ENCODE measurements at regions not wholly inside any gene's neighbourhood (a gene's known extent, or its start where the extent isn't known, plus 50 kb on each side); places are given as distances from the start of the nearest gene placed in this dataset. TPM values are rescaled to one million over a fixed set of nuclear protein-coding genes. Genes with fewer than 3 reads are reported as not detected.

DNA sequence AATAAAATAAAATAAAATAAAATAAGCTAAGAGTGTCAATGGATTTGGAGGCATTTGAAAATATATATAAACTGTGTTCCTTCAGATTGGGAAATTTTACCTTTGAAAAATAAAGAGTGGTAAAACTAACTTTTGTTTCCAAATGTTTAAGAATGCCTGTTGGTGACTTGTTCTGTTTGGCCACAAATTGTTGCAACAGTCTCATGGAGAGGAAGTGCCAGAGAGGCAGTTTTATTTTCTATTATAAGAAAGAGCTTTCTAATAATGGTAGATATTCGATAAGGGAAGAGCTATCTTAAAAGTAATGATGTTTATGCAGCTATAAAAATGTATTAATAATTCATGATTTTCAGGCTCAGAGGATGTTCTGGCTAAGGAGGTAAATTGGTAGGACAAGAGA lies 68.8 kb upstream of the MDGA2 start:
- no peaks in the 10 kb centered on the region for H3K36me3 Mint-ChIP-seq (ENCODE audit: low read depth, unreplicated experiment)
- H3K4me3 Mint-ChIP-seq (ENCODE audit: unreplicated experiment) = no peak overlapping the region
- H3K27ac Mint-ChIP-seq (ENCODE audit: unreplicated experiment) = no peak overlapping the region
- no peaks in the 10 kb centered on the region for H3K4me1 Mint-ChIP-seq (ENCODE audit: unreplicated experiment)
- no peaks in the 10 kb centered on the region for H3K9me3 Mint-ChIP-seq (ENCODE audit: unreplicated experiment)
- DNase-seq (ENCODE audit: low spot score) = no peak
- H3K27me3 Mint-ChIP-seq (ENCODE audit: unreplicated experiment) = no peaks in the 10 kb centered on the region
- no peak for TF ChIP-seq CTCF (IDR thresholded peaks at IDR 0.05; ENCODE audit: unreplicated experiment)

GRCh38 chr14:47739541-47739940 lies 64.1 kb upstream of the MDGA2 start:
- Mint-ChIP-seq H3K4me3 (ENCODE audit: unreplicated experiment) (no peak overlapping the region), H3K4me1 (ENCODE audit: unreplicated experiment) (no peaks in the 10 kb centered on the region), H3K27me3 (ENCODE audit: unreplicated experiment) (no peaks in the 10 kb centered on the region), H3K9me3 (ENCODE audit: unreplicated experiment) (no peaks in the 10 kb centered on the region), H3K36me3 (ENCODE audit: low read depth, unreplicated experiment) (no peaks in the 10 kb centered on the region), H3K27ac (ENCODE audit: unreplicated experiment) (no peak overlapping the region)
- TF ChIP-seq CTCF (IDR thresholded peaks at IDR 0.05; ENCODE audit: unreplicated experiment) = no peak
- DNase-seq (ENCODE audit: low spot score) = no peak

DNA sequence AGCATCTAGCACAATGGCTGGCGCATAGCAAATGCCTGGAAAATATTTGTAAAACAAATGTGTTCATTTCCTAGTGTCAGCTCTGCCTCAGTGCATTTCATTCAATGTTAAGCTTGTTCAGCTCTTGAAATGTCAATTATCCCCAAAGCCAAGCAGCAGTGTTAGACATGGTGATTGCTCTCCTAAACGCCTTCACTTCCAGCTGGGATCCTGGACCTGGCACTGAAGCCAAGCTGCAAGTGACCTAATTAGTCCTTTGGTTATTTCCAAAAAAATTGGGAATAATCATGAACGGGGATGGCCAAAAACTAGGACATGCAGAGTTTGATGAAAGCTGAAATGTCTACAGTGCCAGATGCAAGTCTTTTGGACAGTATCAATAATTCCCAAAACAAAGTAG lies 54.9 kb upstream of the MDGA2 start:
- no peaks in the 10 kb centered on the region for H3K27me3 Mint-ChIP-seq (ENCODE audit: unreplicated experiment)

More for the DNA sequence above, 54.9 kb upstream of the MDGA2 start:
- Mint-ChIP-seq H3K36me3 (ENCODE audit: low read depth, unreplicated experiment) (no peaks in the 10 kb centered on the region), H3K27ac (ENCODE audit: unreplicated experiment) (no peak overlapping the region), H3K9me3 (ENCODE audit: unreplicated experiment) (no peaks in the 10 kb centered on the region), H3K4me3 (ENCODE audit: unreplicated experiment) (no peak overlapping the region), H3K4me1 (ENCODE audit: unreplicated experiment) (peaks cover 7% of the 10 kb centered on the region)
- DNase-seq (ENCODE audit: low spot score) = no peak
- TF ChIP-seq CTCF (IDR thresholded peaks at IDR 0.05; ENCODE audit: unreplicated experiment) = no peak

Small RNA genes in the stretch of these regions (microRNA-seq; reads per million reads assigned to microRNA genes)
- gene MIR548Y (ENCODE audit: unreplicated experiment) = not detected

Data from endothelial cell (in vitro differentiated cells).